ENCODE measurements at regions not wholly inside any gene's neighbourhood (a gene's known extent, or its start where the extent isn't known, plus 50 kb on each side); places are given as distances from the start of the nearest gene placed in this dataset.

GRCh38 chr19:31592456-31592855 lies 243.2 kb upstream of the TSHZ3 start:
- no peak overlapping the region for H3K4me3 ChIP-seq (ENCODE audit: low read length)
- no peak for TF ChIP-seq CTCF (conservative IDR thresholded peaks at IDR 0.05; ENCODE audit: low read depth, low read length)
- no peak for DNase-seq (ENCODE audit: low read depth)

- no peak overlapping the region for H3K4me3 ChIP-seq (ENCODE audit: low read length)
- TF ChIP-seq CTCF (conservative IDR thresholded peaks at IDR 0.05; ENCODE audit: low read depth, low read length): no peak
- DNase-seq (ENCODE audit: low read depth): no peak
Observed at GRCh38 chr19:31594701-31595100, 245.5 kb upstream of the TSHZ3 start.

GRCh38 chr19:31595521-31595920 lies 246.3 kb upstream of the TSHZ3 start:
- H3K4me3 ChIP-seq (ENCODE audit: low read length): no peak overlapping the region
- no peak for DNase-seq (ENCODE audit: low read depth)
- TF ChIP-seq CTCF (conservative IDR thresholded peaks at IDR 0.05; ENCODE audit: low read depth, low read length): no peak

- DNase-seq (ENCODE audit: low read depth): no peak
- TF ChIP-seq CTCF (conservative IDR thresholded peaks at IDR 0.05; ENCODE audit: low read depth, low read length): no peak
- no peak overlapping the region for H3K4me3 ChIP-seq (ENCODE audit: low read length)
Observed at GRCh38 chr19:31596751-31597150, 247.5 kb upstream of the TSHZ3 start.

GRCh38 chr19:31597616-31598015 lies 248.4 kb upstream of the TSHZ3 start:
- no peak for DNase-seq (ENCODE audit: low read depth)
- TF ChIP-seq CTCF (conservative IDR thresholded peaks at IDR 0.05; ENCODE audit: low read depth, low read length): no peak
- no peak overlapping the region for H3K4me3 ChIP-seq (ENCODE audit: low read length)

GRCh38 chr19:31598730-31599238 lies 249.5 kb upstream of the TSHZ3 start:
- no peak overlapping the region for H3K4me3 ChIP-seq (ENCODE audit: low read length)
- no peak for DNase-seq (ENCODE audit: low read depth)
- no peak for TF ChIP-seq CTCF (conservative IDR thresholded peaks at IDR 0.05; ENCODE audit: low read depth, low read length)

- H3K4me3 ChIP-seq (ENCODE audit: low read length): no peak overlapping the region
- TF ChIP-seq CTCF (conservative IDR thresholded peaks at IDR 0.05; ENCODE audit: low read depth, low read length): no peak
- DNase-seq (ENCODE audit: low read depth): no peak
Observed at GRCh38 chr19:31600731-31601295, 251.6 kb upstream of the TSHZ3 start.
